SK-N-SH (cell line): ENCODE measurements at regions not wholly inside any gene's neighbourhood (a gene's known extent, or its start where the extent isn't known, plus 50 kb on each side); places are given as distances from the start of the nearest gene placed in this dataset.
"Not testable (repeated sequence)": the region's sequence is repeated elsewhere in the genome, so short reads cannot be mapped to it uniquely, and the experiment has no call there.

Experiments
- CTCF ChIA-PET: fragments of 300-600, 350-600 bp; formaldehyde crosslinking; extraction: SDS; loops from one replicate; lab custom pipeline; 2021; lab: Yijun Ruan, JAX
- POLR2A ChIA-PET: fragments of 350-600 bp; sonication (Branson Sonifier 250); formaldehyde crosslinking; extraction: SDS; loops from one replicate; lab custom pipeline; 2020; ENCODE audit warnings: antibody characterized with exemption, inconsistent platforms; lab: Yijun Ruan, JAX
- DNase-seq: peaks from one replicate; pipeline ENCODE4 v3.0.0; 2012
- H2AFZ ChIP-seq: fragments of 200-600 bp; sonication (generic); 2 replicates; pipeline ENCODE4 v1.8.1; 2016; ENCODE audit warnings: antibody characterized with exemption, mild to moderate bottlenecking, low read depth
- H3F3A ChIP-seq: fragments of 200-600 bp; sonication (generic); replicated peaks from 2 replicates; pipeline ENCODE3; 2016; ENCODE audit warnings: antibody characterized with exemption, mild to moderate bottlenecking; ENCODE audit not compliant: insufficient read depth
- H3K27ac ChIP-seq, 2 experiments: fragments of 200-500 bp in 1 of 2; fragments of 200-600 bp in 1 of 2; sonication (Bioruptor generic) in 1 of 2; sonication (generic), shearing (Covaris generic) in 1 of 2; 2 replicates each; pipeline versions ENCODE4 v1.5.1 to v1.6.1; 2014 to 2016; ENCODE audit warnings: low read depth in 2 of 2, inconsistent platforms in 1 of 2, low read length in 1 of 2, mild to moderate bottlenecking in 1 of 2, mixed read lengths in 1 of 2
- H3K27me3 ChIP-seq: fragments of 200-600 bp; sonication (generic), shearing (Covaris generic); 2 replicates; pipeline ENCODE4 v1.6.1; 2016; ENCODE audit warnings: mixed run types; ENCODE audit not compliant: insufficient read depth
- H3K36me3 ChIP-seq, 2 experiments: fragments of 200-500 bp in 1 of 2; fragments of 200-600 bp in 1 of 2; sonication (Bioruptor generic) in 1 of 2; sonication (generic) in 1 of 2; replicated peaks in 1 of 2; 2 replicates each; pipeline versions ENCODE3 to v1.5.1; 2014 to 2016; ENCODE audit warnings: low read length in 1 of 2, mild to moderate bottlenecking in 1 of 2; ENCODE audit not compliant: insufficient read depth in 2 of 2, control insufficient read depth in 1 of 2
- H3K4me1 ChIP-seq, 2 experiments: fragments of 200-500 bp in 1 of 2; fragments of 200-600 bp in 1 of 2; sonication (Bioruptor generic) in 1 of 2; sonication (generic), shearing (Covaris generic) in 1 of 2; 2 replicates each; pipeline versions ENCODE4 v1.5.1 to v1.6.1; 2014 to 2016; ENCODE audit warnings: low read depth in 1 of 2, low read length in 1 of 2, mixed run types in 1 of 2; ENCODE audit not compliant: insufficient read depth in 2 of 2, control insufficient read depth in 1 of 2
- H3K4me2 ChIP-seq: fragments of 200-600 bp; sonication (generic), shearing (Covaris generic); 2 replicates; pipeline ENCODE4 v1.6.1; 2017; ENCODE audit warnings: mixed run types
- H3K4me3 ChIP-seq, 2 experiments: fragments of 200-500 bp in 1 of 2; fragments of 200-600 bp in 1 of 2; sonication (Bioruptor generic) in 1 of 2; sonication (generic), shearing (Covaris generic) in 1 of 2; 2 replicates each; pipeline versions ENCODE4 v1.5.1 to v1.8.1; 2014 to 2016; ENCODE audit warnings: low read depth in 2 of 2, inconsistent platforms in 1 of 2, low read length in 1 of 2, mild to moderate bottlenecking in 1 of 2, mixed read lengths in 1 of 2, moderate library complexity in 1 of 2
- H3K79me2 ChIP-seq: fragments of 200-600 bp; sonication (generic); 2 replicates; pipeline ENCODE4 v1.8.1; 2017; ENCODE audit warnings: mild to moderate bottlenecking; ENCODE audit not compliant: insufficient read depth
- H3K9ac ChIP-seq: fragments of 200-600 bp; sonication (generic); 2 replicates; pipeline ENCODE4 v1.6.1; 2017; ENCODE audit warnings: mixed run types
- H3K9me2 ChIP-seq: fragments of 200-600 bp; sonication (generic); 2 replicates; pipeline ENCODE4 v1.6.1; 2017; ENCODE audit warnings: mixed run types
- H3K9me3 ChIP-seq: fragments of 200-600 bp; sonication (generic); 2 replicates; pipeline ENCODE4 v1.6.1; 2017; ENCODE audit warnings: mixed run types, mild to moderate bottlenecking, moderate library complexity
- H4K20me1 ChIP-seq: fragments of 200-600 bp; sonication (generic); 2 replicates; pipeline ENCODE4 v1.6.1; 2017; ENCODE audit warnings: mild to moderate bottlenecking, mixed run types; ENCODE audit not compliant: insufficient read depth
- CTCF ChIP-seq: fragments of 200-600 bp; sonication (generic); IDR thresholded peaks from 2 replicates; pipeline ENCODE4 v1.6.1; 2017; ENCODE audit warnings: antibody characterized with exemption, mild to moderate bottlenecking, moderate library complexity
- ELF1 ChIP-seq: IDR thresholded peaks from 2 replicates; pipeline ENCODE4 v1.4.0; 2012
- FOXJ3 ChIP-seq: sonication (generic); formaldehyde crosslinking; IDR thresholded peaks from 2 replicates; pipeline ENCODE4 v1.5.1; 2020; ENCODE audit warnings: mild to moderate bottlenecking, missing genetic modification reagents
- GATA2 ChIP-seq: sonication (generic); formaldehyde crosslinking; IDR thresholded peaks from 2 replicates; pipeline ENCODE4 v1.5.0; 2020; ENCODE audit warnings: mild to moderate bottlenecking, missing genetic modification reagents
- IRF3 ChIP-seq: fragments of 150-350 bp; IDR thresholded peaks from 2 replicates; pipeline ENCODE4 v1.6.1; 2016; ENCODE audit warnings: mild to moderate bottlenecking, low read depth, low read length
- JUND ChIP-seq: IDR thresholded peaks from 2 replicates; pipeline ENCODE4 v1.4.0; 2012
- MEF2A ChIP-seq: IDR thresholded peaks from 2 replicates; pipeline ENCODE4 v1.4.0; 2012; ENCODE audit warnings: low read depth, borderline replicate concordance
- MXI1 ChIP-seq: IDR thresholded peaks from 2 replicates; pipeline ENCODE4 v1.6.1; 2012; ENCODE audit warnings: mild to moderate bottlenecking, low read depth, low read length, improper control_type of control experiment
- NFIC ChIP-seq: IDR thresholded peaks from 2 replicates; pipeline ENCODE4 v1.4.0; 2012; ENCODE audit warnings: borderline replicate concordance
- NRF1 ChIP-seq: IDR thresholded peaks from 2 replicates; pipeline ENCODE4 v1.6.1; 2012; ENCODE audit warnings: low read depth, mild to moderate bottlenecking, low read length
- RCOR1 ChIP-seq: fragments of 150-350 bp; IDR thresholded peaks from 2 replicates; pipeline ENCODE4 v1.6.1; 2017; ENCODE audit warnings: antibody characterized with exemption, low read length
- RXRA ChIP-seq: IDR thresholded peaks from 2 replicates; pipeline ENCODE4 v1.4.0; 2012; ENCODE audit warnings: low read depth, mild to moderate bottlenecking, borderline replicate concordance
- SMC3 ChIP-seq: IDR thresholded peaks from 2 replicates; pipeline ENCODE4 v1.6.1; 2012; ENCODE audit warnings: low read depth, low read length, improper control_type of control experiment
- TAF1 ChIP-seq: IDR thresholded peaks from 2 replicates; pipeline ENCODE4 v1.6.1; 2012; ENCODE audit warnings: low read depth, mild to moderate bottlenecking, low read length, moderate library complexity, borderline replicate concordance
- TEAD4 ChIP-seq: IDR thresholded peaks from 2 replicates; pipeline ENCODE4 v1.4.0; 2012; ENCODE audit warnings: mild to moderate bottlenecking, borderline replicate concordance; ENCODE audit not compliant: insufficient read depth
- USF1 ChIP-seq: IDR thresholded peaks from 2 replicates; pipeline ENCODE4 v1.4.0; 2012; ENCODE audit warnings: low read depth, borderline replicate concordance
- USF2 ChIP-seq: fragments of 150-350 bp; IDR thresholded peaks from 2 replicates; pipeline ENCODE4 v1.6.1; 2017; ENCODE audit warnings: antibody characterized with exemption, low read length, low read depth, borderline replicate concordance
- YY1 ChIP-seq: IDR thresholded peaks from 2 replicates; pipeline ENCODE4 v1.4.0; 2012; ENCODE audit warnings: low read depth, mild to moderate bottlenecking
- ZBTB33 ChIP-seq: IDR thresholded peaks from 2 replicates; pipeline ENCODE4 v1.4.0; 2012; ENCODE audit warnings: low read depth, borderline replicate concordance
- WGBS: methylation state at CpG from one replicate; pipeline ENCODE4 v1.1.6; 2017; ENCODE audit warnings: low lambda C conversion rate; 5-methylcytosine and 5-hydroxymethylcytosine counted together

- DNase-seq: no peak
Observed at GRCh38 chr19:23542562-23542961, 144.4 kb downstream of the ZNF675 start.

GRCh38 chr19:23541991-23542390 lies 145.0 kb downstream of the ZNF675 start:
- no peaks in the 10 kb centered on the region for H3K27me3 ChIP-seq
- H3K4me1 ChIP-seq: no peaks in the 10 kb centered on the region
- no peak overlapping the region for H3K27ac ChIP-seq
- H2AFZ ChIP-seq: no peak overlapping the region
- H3K9ac ChIP-seq: no peak overlapping the region
- H3K79me2 ChIP-seq: no peaks in the 10 kb centered on the region
- no peaks in the 10 kb centered on the region for H3F3A ChIP-seq
- CTCF ChIA-PET: no interaction called here
- H3K9me2 ChIP-seq: no peaks in the 10 kb centered on the region
- 10% methylated on average over 1 of the region's 1 CpG for WGBS
- H3K4me3 ChIP-seq: no peak overlapping the region
- H3K36me3 ChIP-seq: no peaks in the 10 kb centered on the region
- H3K4me2 ChIP-seq: no peak overlapping the region
- DNase-seq: no peak
- POLR2A ChIA-PET: no interaction called here
- H4K20me1 ChIP-seq: no peaks in the 10 kb centered on the region
- TF ChIP-seq IRF3 (no peak), TEAD4 (no peak), RXRA (no peak), YY1 (no peak), FOXJ3 (CRISPR knock-in tag) (no peak), ELF1 (no peak), JUND (no peak), SMC3 (no peak), USF1 (no peak), USF2 (no peak), MEF2A (no peak), GATA2 (no peak), RCOR1 (no peak)
- H3K9me3 ChIP-seq: no peaks in the 10 kb centered on the region

More at GRCh38 chr19:23542562-23542961, 144.4 kb downstream of the ZNF675 start:
- Histone ChIP-seq H3K79me2 (no peaks in the 10 kb centered on the region), H3K4me3 (no peak overlapping the region), H3K27ac (no peak overlapping the region), H3K9me2 (no peaks in the 10 kb centered on the region), H3F3A (no peaks in the 10 kb centered on the region), H3K4me1 (no peaks in the 10 kb centered on the region), H4K20me1 (no peaks in the 10 kb centered on the region), H2AFZ (no peak overlapping the region), H3K9me3 (no peaks in the 10 kb centered on the region), H3K36me3 (no peaks in the 10 kb centered on the region), H3K4me2 (no peak overlapping the region), H3K9ac (no peak overlapping the region), H3K27me3 (no peaks in the 10 kb centered on the region)
- 0% methylated on average over 1 of the region's 1 CpG for WGBS
- CTCF ChIA-PET: no interaction called here
- POLR2A ChIA-PET: no interaction called here
- TF ChIP-seq ZBTB33 (no peak), ELF1 (no peak), NRF1 (no peak), NFIC (no peak), TAF1 (no peak), MXI1 (no peak), CTCF (no peak)

GRCh38 chr19:23540180-23540579 lies 144.9 kb upstream of the ZNF91 start:
- H3K9me3 ChIP-seq, H3K27ac ChIP-seq, DNase-seq, H3K9ac ChIP-seq, H3K9me2 ChIP-seq, H3K4me1 ChIP-seq, H4K20me1 ChIP-seq, H3K4me2 ChIP-seq, H3K27me3 ChIP-seq, CTCF ChIA-PET, H3K36me3 ChIP-seq, POLR2A ChIA-PET, H3K4me3 ChIP-seq, H3K79me2 ChIP-seq, H3F3A ChIP-seq, H2AFZ ChIP-seq: not testable (repeated sequence)
- 0% methylated on average over 1 of the region's 1 CpG for WGBS
